ENCODE measurements at regions not wholly inside any gene's neighbourhood (a gene's known extent, or its start where the extent isn't known, plus 50 kb on each side); places are given as distances from the start of the nearest gene placed in this dataset.

DNA sequence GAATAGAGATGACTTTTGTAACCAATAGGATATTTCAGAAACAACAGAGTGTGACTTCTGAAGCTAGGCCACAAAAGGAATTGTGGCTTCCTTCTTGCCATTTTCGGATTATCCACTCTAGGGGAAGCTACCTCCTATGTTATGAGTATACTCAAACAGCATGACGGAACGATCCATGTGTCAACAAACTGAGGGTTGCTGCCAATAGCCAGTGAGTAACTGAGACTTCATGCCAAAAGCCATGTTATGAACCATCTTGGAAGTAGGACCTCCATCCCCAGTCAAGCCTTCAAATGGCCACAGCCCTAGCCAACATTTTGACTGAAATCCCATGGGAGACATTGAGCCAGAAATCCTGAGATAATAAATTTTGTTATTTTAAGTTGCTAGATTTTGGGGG lies 69.0 kb upstream of the IL6 start:
- no peak for DNase-seq
- Histone ChIP-seq H3K4me1 (ENCODE audit: control insufficient read depth in 1 of 2, insufficient read depth in 2 of 2, low read length in 2 of 2) (peaks cover 21 to 23% of the 10 kb centered on the region in 2 donors), H3K27me3 (ENCODE audit: control insufficient read depth in 2 of 2, insufficient read depth in 2 of 2, low read length in 2 of 2) (no peaks in the 10 kb centered on the region), H3K27ac (ENCODE audit: low read depth in 1 of 2, low read length in 2 of 2) (no peak overlapping the region), H2AFZ (ENCODE audit: insufficient read depth, low read depth, low read length, poor library complexity, severe bottlenecking) (no peak overlapping the region), H4K20me1 (ENCODE audit: insufficient read depth, low read length) (no peaks in the 10 kb centered on the region), H3K36me3 (replicated peaks in 1 of 2; ENCODE audit: control insufficient read depth in 1 of 2, insufficient read depth in 2 of 2, low read length in 2 of 2) (no peaks in the 10 kb centered on the region), H3K4me2 (replicated peaks; ENCODE audit: extremely low read depth, low read length, poor library complexity, severe bottlenecking) (no peak overlapping the region), H3K4me3 (replicated peaks in 1 of 3; ENCODE audit: low read depth in 2 of 3, low read length in 3 of 3) (no peak overlapping the region), H3K9ac (ENCODE audit: insufficient read depth, low read length, poor library complexity, severe bottlenecking) (no peak overlapping the region), H3K79me2 (ENCODE audit: insufficient read depth, low read length) (no peaks in the 10 kb centered on the region), H3K9me3 (replicated peaks in 1 of 2; ENCODE audit: control insufficient read depth in 1 of 2, insufficient read depth in 1 of 2, low read length in 2 of 2) (no peaks in the 10 kb centered on the region)
- Mint-ChIP-seq H3K4me3 (no peak overlapping the region), H3K27me3 (ENCODE audit: low read depth in 3 of 3) (peaks cover 0 to 6% (median 3%) of the 10 kb centered on the region in 3 donors), H3K4me1 (peaks cover 28% of the 10 kb centered on the region), H3K9me3 (peaks cover 0 to 4% (median 0%) of the 10 kb centered on the region in 7 donors), H3K36me3 (no peaks in the 10 kb centered on the region), H3K27ac (no peak overlapping the region)
- intact Hi-C loops (cut with micrococcal nuclease), result no loop called here
- WGBS (ENCODE audit: insufficient coverage), result 100% methylated on average over 2 of the region's 3 CpGs
- TF ChIP-seq, protein P1, sequence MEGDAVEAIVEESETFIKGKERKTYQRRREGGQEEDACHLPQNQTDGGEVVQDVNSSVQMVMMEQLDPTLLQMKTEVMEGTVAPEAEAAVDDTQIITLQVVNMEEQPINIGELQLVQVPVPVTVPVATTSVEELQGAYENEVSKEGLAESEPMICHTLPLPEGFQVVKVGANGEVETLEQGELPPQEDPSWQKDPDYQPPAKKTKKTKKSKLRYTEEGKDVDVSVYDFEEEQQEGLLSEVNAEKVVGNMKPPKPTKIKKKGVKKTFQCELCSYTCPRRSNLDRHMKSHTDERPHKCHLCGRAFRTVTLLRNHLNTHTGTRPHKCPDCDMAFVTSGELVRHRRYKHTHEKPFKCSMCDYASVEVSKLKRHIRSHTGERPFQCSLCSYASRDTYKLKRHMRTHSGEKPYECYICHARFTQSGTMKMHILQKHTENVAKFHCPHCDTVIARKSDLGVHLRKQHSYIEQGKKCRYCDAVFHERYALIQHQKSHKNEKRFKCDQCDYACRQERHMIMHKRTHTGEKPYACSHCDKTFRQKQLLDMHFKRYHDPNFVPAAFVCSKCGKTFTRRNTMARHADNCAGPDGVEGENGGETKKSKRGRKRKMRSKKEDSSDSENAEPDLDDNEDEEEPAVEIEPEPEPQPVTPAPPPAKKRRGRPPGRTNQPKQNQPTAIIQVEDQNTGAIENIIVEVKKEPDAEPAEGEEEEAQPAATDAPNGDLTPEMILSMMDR (IDR thresholded peaks at IDR 0.05), result no peak

DNA sequence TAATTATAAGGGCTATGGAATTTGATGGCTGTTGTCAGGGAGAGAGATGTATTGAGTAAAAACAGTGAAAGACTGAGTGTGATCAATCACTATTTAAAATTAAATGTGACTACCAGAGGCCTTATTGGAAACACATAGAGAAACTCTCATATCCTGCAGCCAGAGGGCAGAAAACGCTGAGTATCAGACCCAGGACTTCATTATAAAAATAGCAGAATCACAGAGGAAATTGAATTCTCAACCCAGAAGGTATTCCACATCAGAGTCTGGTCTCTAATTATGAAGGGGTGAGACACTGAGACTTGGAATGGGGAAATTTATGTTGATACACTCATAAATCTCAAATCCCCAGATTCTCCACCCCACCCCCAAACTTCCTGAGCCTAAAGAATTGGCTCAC lies 69.5 kb upstream of the IL6 start:
- no peak overlapping the region for H3K27ac ChIP-seq (ENCODE audit: low read depth in 1 of 2, low read length in 2 of 2)
- Mint-ChIP-seq H3K4me3 (no peak overlapping the region), H3K27ac (no peak overlapping the region), H3K27me3 (ENCODE audit: low read depth in 3 of 3) (peaks cover under 1 to 9% (median 3%) of the 10 kb centered on the region in 3 donors), H3K4me1 (peaks cover 23% of the 10 kb centered on the region), H3K9me3 (peaks cover 0 to 4% (median 0%) of the 10 kb centered on the region in 7 donors), H3K36me3 (no peaks in the 10 kb centered on the region)
- peaks cover 15 to 17% of the 10 kb centered on the region in 2 donors for H3K4me1 ChIP-seq (ENCODE audit: control insufficient read depth in 1 of 2, insufficient read depth in 2 of 2, low read length in 2 of 2)
- no peak overlapping the region for H3K9ac ChIP-seq (ENCODE audit: insufficient read depth, low read length, poor library complexity, severe bottlenecking)
- no CpG with 5 or more reads among the region's 1 CpG for WGBS (ENCODE audit: insufficient coverage)
- H2AFZ ChIP-seq (ENCODE audit: insufficient read depth, low read depth, low read length, poor library complexity, severe bottlenecking), result no peak overlapping the region
- intact Hi-C loops (cut with micrococcal nuclease), result no loop called here
- no peaks in the 10 kb centered on the region for H3K9me3 ChIP-seq (replicated peaks in 1 of 2; ENCODE audit: control insufficient read depth in 1 of 2, insufficient read depth in 1 of 2, low read length in 2 of 2)
- no peaks in the 10 kb centered on the region for H4K20me1 ChIP-seq (ENCODE audit: insufficient read depth, low read length)
- no peak for DNase-seq
- no peak overlapping the region for H3K4me3 ChIP-seq (replicated peaks in 1 of 3; ENCODE audit: low read depth in 2 of 3, low read length in 3 of 3)
- H3K4me2 ChIP-seq (replicated peaks; ENCODE audit: extremely low read depth, low read length, poor library complexity, severe bottlenecking), result no peak overlapping the region
- no peaks in the 10 kb centered on the region for H3K36me3 ChIP-seq (replicated peaks in 1 of 2; ENCODE audit: control insufficient read depth in 1 of 2, insufficient read depth in 2 of 2, low read length in 2 of 2)
- TF ChIP-seq, protein P1 (IDR thresholded peaks at IDR 0.05), result no peak
- no peaks in the 10 kb centered on the region for H3K27me3 ChIP-seq (ENCODE audit: control insufficient read depth in 2 of 2, insufficient read depth in 2 of 2, low read length in 2 of 2)
- no peaks in the 10 kb centered on the region for H3K79me2 ChIP-seq (ENCODE audit: insufficient read depth, low read length)

Measured in CD14-positive monocyte (primary cell).